Stomach (tissue), 8 donors: ENCODE measurements at regions not wholly inside any gene's neighbourhood (a gene's known extent, or its start where the extent isn't known, plus 50 kb on each side); places are given as distances from the start of the nearest gene placed in this dataset.

Experiments used
- DNase-seq, 2 donors: peaks; one replicate each; pipeline versions ENCODE4 v3.0.0 to v3.0.0-alpha.2; 2013 to 2019
- H3K27ac ChIP-seq, 5 donors: fragments of 200-600 bp in 4 of 5; sonication (generic) in 4 of 5; one replicate each; pipeline ENCODE4 v1.5.1; 2013 to 2019; ENCODE audit warnings: mild to moderate bottlenecking in 1 of 5, moderate library complexity in 1 of 5
- H3K27me3 ChIP-seq, 3 donors: fragments of 200-600 bp; sonication (generic); one replicate each; pipeline ENCODE4 v1.5.1; 2017 to 2019; ENCODE audit warnings: mixed run types in 1 of 3
- H3K36me3 ChIP-seq, 4 donors: fragments of 200-600 bp; sonication (generic); 1 replicate in 3 of 4; 2 replicates in 1 of 4; pipeline ENCODE4 v1.5.1; 2016 to 2019
- H3K4me1 ChIP-seq, 4 donors: fragments of 200-600 bp; sonication (generic); one replicate each; pipeline ENCODE4 v1.5.1; 2016 to 2019
- H3K4me3 ChIP-seq, 4 donors: fragments of 200-600 bp; sonication (generic) in 3 of 4; one replicate each; pipeline ENCODE4 v1.5.1; 2016 to 2019; ENCODE audit warnings: mild to moderate bottlenecking in 1 of 4
- H3K9me3 ChIP-seq, 4 donors: fragments of 200-600 bp; sonication (generic); one replicate each; pipeline ENCODE4 v1.5.1; 2016 to 2019
- CTCF ChIP-seq, 7 experiments: fragments of 450-650 bp in 4 of 7; fragments of 200-600 bp in 3 of 7; sonication (generic) in 3 of 7; IDR thresholded peaks; one replicate each; pipeline ENCODE4 v1.5.1; 2016 to 2019; ENCODE audit warnings: antibody characterized with exemption in 7 of 7, control low read depth in 2 of 7, mild to moderate bottlenecking in 1 of 7
- EP300 ChIP-seq: sonication (generic); formaldehyde crosslinking; IDR thresholded peaks from one replicate; pipeline ENCODE4 v1.6.1; 2017; ENCODE audit warnings: antibody characterized with exemption
- POLR2A ChIP-seq, 4 donors: fragments of 450-650 bp; IDR thresholded peaks; one replicate each; pipeline ENCODE4 v1.6.1; 2016; ENCODE audit warnings: antibody characterized with exemption in 4 of 4, control low read depth in 2 of 4, mild to moderate bottlenecking in 1 of 4, moderate library complexity in 1 of 4
- POLR2AphosphoS5 ChIP-seq, 3 donors: sonication (generic); formaldehyde crosslinking; IDR thresholded peaks; one replicate each; pipeline ENCODE4 v1.6.1; 2016; ENCODE audit warnings: antibody characterized with exemption in 3 of 3
- WGBS, 5 donors: extraction: QIAGEN DNeasy Blood & Tissue Kit in 3 of 5; methylation state at CpG; one replicate each; pipeline versions ENCODE4 v1.1.5 to v1.1.7; 2013 to 2018; 5-methylcytosine and 5-hydroxymethylcytosine counted together
- intact Hi-C: fragments of 100-400 bp; cut with DNase I; formaldehyde crosslinking; loops from one replicate; pipeline ENCODE4 v1.15.1; 2023; ENCODE audit warnings: low total_unique reads
- donor health status: healthy with polysubstance abuse.
- donor health status: Bipolar disorder and iron deficiency.
- donor health status: healthy.

GRCh38 chr11:25902476-25902875, 429.5 kb upstream of the ANO3 start:
- Histone ChIP-seq H3K4me3 (no peak overlapping the region), H3K9me3 (no peaks in the 10 kb centered on the region), H3K27ac (no peak overlapping the region), H3K36me3 (no peaks in the 10 kb centered on the region), H3K4me1 (no peaks in the 10 kb centered on the region), H3K27me3 (no peaks in the 10 kb centered on the region)
- intact Hi-C loops: no loop called here
- no peak for DNase-seq
- 44 to 90% (median 73%) methylated on average over 3 of the region's 3 CpGs for WGBS, 5 donors
- TF ChIP-seq EP300 (no peak), CTCF (IDR thresholded peaks at IDR 0.05) (no peak), POLR2AphosphoS5 (IDR thresholded peaks at IDR 0.05) (no peak), POLR2A (IDR thresholded peaks at IDR 0.05) (no peak)

- H3K36me3 ChIP-seq: no peaks in the 10 kb centered on the region
- no peak overlapping the region for H3K27ac ChIP-seq
- DNase-seq: no peak
- no peaks in the 10 kb centered on the region for H3K9me3 ChIP-seq
- TF ChIP-seq EP300 (no peak), POLR2A (IDR thresholded peaks at IDR 0.05) (no peak), POLR2AphosphoS5 (IDR thresholded peaks at IDR 0.05) (no peak), CTCF (IDR thresholded peaks at IDR 0.05) (no peak)
- H3K4me3 ChIP-seq: no peak overlapping the region
- intact Hi-C loops: no loop called here
- H3K4me1 ChIP-seq: no peaks in the 10 kb centered on the region
- 36 to 47% (median 41%) methylated on average over 2 of the region's 2 CpGs for WGBS, 5 donors
- no peaks in the 10 kb centered on the region for H3K27me3 ChIP-seq
Observed at GRCh38 chr11:25908726-25909125, 423.2 kb upstream of the ANO3 start.

- no peak overlapping the region for H3K4me3 ChIP-seq
- TF ChIP-seq POLR2A (IDR thresholded peaks at IDR 0.05) (no peak), CTCF (IDR thresholded peaks at IDR 0.05) (no peak), EP300 (no peak), POLR2AphosphoS5 (IDR thresholded peaks at IDR 0.05) (no peak)
- H3K9me3 ChIP-seq: no peaks in the 10 kb centered on the region
- WGBS, 5 donors: 30 to 42% (median 35%) methylated on average over 1 of the region's 1 CpG
- no peaks in the 10 kb centered on the region for H3K27me3 ChIP-seq
- no peak overlapping the region for H3K27ac ChIP-seq
- intact Hi-C loops: no loop called here
- peak in 1 of 2 donors; percentile 34 for DNase-seq
- no peaks in the 10 kb centered on the region for H3K36me3 ChIP-seq
- H3K4me1 ChIP-seq: no peaks in the 10 kb centered on the region
Observed at GRCh38 chr11:25910086-25910485, 421.8 kb upstream of the ANO3 start.

GRCh38 chr11:25920356-25920755, 411.6 kb upstream of the ANO3 start:
- intact Hi-C loops: no loop called here
- Histone ChIP-seq H3K27ac (no peak overlapping the region), H3K9me3 (peaks cover 0 to 10% (median 4%) of the 10 kb centered on the region in 4 donors), H3K4me1 (no peaks in the 10 kb centered on the region), H3K27me3 (no peaks in the 10 kb centered on the region), H3K36me3 (no peaks in the 10 kb centered on the region), H3K4me3 (no peak overlapping the region)
- 25 to 78% (median 57%) methylated on average over 1 of the region's 1 CpG for WGBS, 5 donors
- DNase-seq: peak in 1 of 2 donors; percentile 34
- TF ChIP-seq POLR2A (IDR thresholded peaks at IDR 0.05): no peak
- TF ChIP-seq EP300: no peak
- TF ChIP-seq POLR2AphosphoS5 (IDR thresholded peaks at IDR 0.05): no peak
- no peak for TF ChIP-seq CTCF (IDR thresholded peaks at IDR 0.05)
